ENCODE measurements at regions not wholly inside any gene's neighbourhood (a gene's known extent, or its start where the extent isn't known, plus 50 kb on each side); places are given as distances from the start of the nearest gene placed in this dataset.

- no peaks in the 10 kb centered on the region for H3K4me1 ChIP-seq
- no peak for DNase-seq (ENCODE audit: low spot score in 2 of 2)
- no peak overlapping the region for H3K4me3 ChIP-seq
- no peaks in the 10 kb centered on the region for H3K36me3 ChIP-seq
- no peaks in the 10 kb centered on the region for H3K27me3 ChIP-seq
- H3K27ac ChIP-seq: no peak overlapping the region
- TF ChIP-seq CTCF (IDR thresholded peaks at IDR 0.05) (no peak), EP300 (IDR thresholded peaks at IDR 0.05) (no peak), POLR2A (IDR thresholded peaks at IDR 0.05) (no peak)
- 68 to 84% methylated on average over 4 of the region's 4 CpGs for WGBS, 2 donors
- H3K9me3 ChIP-seq: no peaks in the 10 kb centered on the region
Observed at GRCh38 chr13:66222127-66222526, 1008.0 kb downstream of the PCDH9 start.

- WGBS, 2 donors: 74 to 83% methylated on average over 1 of the region's 1 CpG
- no peaks in the 10 kb centered on the region for H3K36me3 ChIP-seq
- no peaks in the 10 kb centered on the region for H3K27me3 ChIP-seq
- no peak for DNase-seq (ENCODE audit: low spot score in 2 of 2)
- H3K27ac ChIP-seq: no peak overlapping the region
- no peaks in the 10 kb centered on the region for H3K9me3 ChIP-seq
- no peak overlapping the region for H3K4me3 ChIP-seq
- TF ChIP-seq CTCF (IDR thresholded peaks at IDR 0.05) (no peak), POLR2A (IDR thresholded peaks at IDR 0.05) (no peak), EP300 (IDR thresholded peaks at IDR 0.05) (no peak)
- H3K4me1 ChIP-seq: peaks cover 0 to 4% (median 0%) of the 10 kb centered on the region in 4 donors
Observed at GRCh38 chr13:66219506-66219905, 1010.6 kb downstream of the PCDH9 start.

- H3K4me1 ChIP-seq: peaks cover 0 to 4% (median 0%) of the 10 kb centered on the region in 4 donors
- no peak overlapping the region for H3K27ac ChIP-seq
- no peaks in the 10 kb centered on the region for H3K36me3 ChIP-seq
- H3K4me3 ChIP-seq: no peak overlapping the region
- no peak for DNase-seq (ENCODE audit: low spot score in 2 of 2)
- no peaks in the 10 kb centered on the region for H3K27me3 ChIP-seq
- TF ChIP-seq CTCF (IDR thresholded peaks at IDR 0.05) (no peak), EP300 (IDR thresholded peaks at IDR 0.05) (no peak), POLR2A (IDR thresholded peaks at IDR 0.05) (no peak)
- H3K9me3 ChIP-seq: no peaks in the 10 kb centered on the region
Observed at GRCh38 chr13:66218583-66218982, 1011.6 kb downstream of the PCDH9 start.

GRCh38 chr13:66216728-66217127 lies 1013.4 kb downstream of the PCDH9 start:
- 39 to 45% methylated on average over 6 of the region's 6 CpGs for WGBS, 2 donors
- DNase-seq (ENCODE audit: low spot score in 2 of 2): no peak
- peaks cover 0 to 4% (median 0%) of the 10 kb centered on the region in 4 donors for H3K4me1 ChIP-seq
- H3K9me3 ChIP-seq: no peaks in the 10 kb centered on the region
- TF ChIP-seq EP300 (IDR thresholded peaks at IDR 0.05) (no peak), CTCF (IDR thresholded peaks at IDR 0.05) (no peak), POLR2A (IDR thresholded peaks at IDR 0.05) (no peak)
- no peak overlapping the region for H3K4me3 ChIP-seq
- no peaks in the 10 kb centered on the region for H3K36me3 ChIP-seq
- no peak overlapping the region for H3K27ac ChIP-seq
- H3K27me3 ChIP-seq: no peaks in the 10 kb centered on the region

GRCh38 chr13:66214467-66214866 lies 1015.7 kb downstream of the PCDH9 start:
- no peak for TF ChIP-seq POLR2A (IDR thresholded peaks at IDR 0.05)
- TF ChIP-seq CTCF (IDR thresholded peaks at IDR 0.05): no peak
- no peak for TF ChIP-seq EP300 (IDR thresholded peaks at IDR 0.05)
- Histone ChIP-seq H3K36me3 (no peaks in the 10 kb centered on the region), H3K27me3 (no peaks in the 10 kb centered on the region), H3K4me1 (peaks cover 0 to 4% (median 0%) of the 10 kb centered on the region in 4 donors), H3K9me3 (no peaks in the 10 kb centered on the region), H3K4me3 (no peak overlapping the region), H3K27ac (no peak overlapping the region)
- DNase-seq (ENCODE audit: low spot score in 2 of 2): no peak
